ENCODE measurements at regions not wholly inside any gene's neighbourhood (a gene's known extent, or its start where the extent isn't known, plus 50 kb on each side); places are given as distances from the start of the nearest gene placed in this dataset.

GRCh38 chr2:37448342-37449120, 104.1 kb downstream of the QPCT start (continued):
- no peak for TF ChIP-seq ZNF518B (CRISPR knock-in tag; IDR thresholded peaks at IDR 0.05)
- no peak for TF ChIP-seq ZNF586 (CRISPR knock-in tag; conservative IDR thresholded peaks at IDR 0.05)
- no peak for TF ChIP-seq ZNF146 (CRISPR knock-in tag; IDR thresholded peaks at IDR 0.05; ENCODE audit: unreplicated experiment)
- TF ChIP-seq ZNF436 (CRISPR knock-in tag; IDR thresholded peaks at IDR 0.05) = no peak
- TF ChIP-seq UBTF (IDR thresholded peaks at IDR 0.05; ENCODE audit: borderline replicate concordance in 1 of 2, low read depth in 2 of 2, low read length in 2 of 2) = no peak
- TF ChIP-seq FOXJ3 (CRISPR knock-in tag; IDR thresholded peaks at IDR 0.05) = no peak
- no peak for TF ChIP-seq HOXB6 (CRISPR knock-in tag; IDR thresholded peaks at IDR 0.05; ENCODE audit: borderline replicate concordance)
- TF ChIP-seq ZNF174 (CRISPR knock-in tag; IDR thresholded peaks at IDR 0.05) = no peak

Data from K562 (cell line).